ENCODE measurements at regions not wholly inside any gene's neighbourhood (a gene's known extent, or its start where the extent isn't known, plus 50 kb on each side); places are given as distances from the start of the nearest gene placed in this dataset.

- Mint-ChIP-seq H3K27ac (no peak overlapping the region), H3K36me3 (ENCODE audit: low read depth) (no peaks in the 10 kb centered on the region), H3K4me3 (no peak overlapping the region), H3K27me3 (peaks cover 18% of the 10 kb centered on the region), H3K9me3 (no peaks in the 10 kb centered on the region), H3K4me1 (ENCODE audit: low read depth) (no peaks in the 10 kb centered on the region)
- CTCF ChIA-PET: interaction anchor here (1.1 kb wide), 1 partner anchor 27 kb away, joined by 3 read pairs; no protein-coding TSS in a partner anchor
- Histone ChIP-seq H3K27me3 (ENCODE audit: control insufficient read depth in 1 of 2, insufficient read depth in 2 of 2, low read length in 2 of 2) (no peaks in the 10 kb centered on the region), H3K36me3 (ENCODE audit: insufficient read depth, low read length) (no peaks in the 10 kb centered on the region), H3K9me3 (ENCODE audit: control insufficient read depth in 1 of 2, insufficient read depth in 1 of 2, low read length in 2 of 2) (no peaks in the 10 kb centered on the region), H3K4me1 (ENCODE audit: insufficient read depth, low read length) (no peaks in the 10 kb centered on the region), H3K4me3 (ENCODE audit: low read length) (no peak overlapping the region), H3K27ac (ENCODE audit: low read depth in 1 of 2, low read length in 2 of 2) (no peak overlapping the region)
- POLR2A ChIA-PET: no interaction called here
- intact Hi-C loops (cut with DNase I, micrococcal nuclease): no loop called here
- no peak for DNase-seq
- ATAC-seq (ENCODE audit: poor library complexity): no peak
- TF ChIP-seq CTCF (IDR thresholded peaks at IDR 0.05): no peak
Measured at GRCh38 chr3:120855665-120856437, 52.2 kb upstream of the STXBP5L start.
